HL-60 (cell line): ENCODE measurements at regions not wholly inside any gene's neighbourhood (a gene's known extent, or its start where the extent isn't known, plus 50 kb on each side); places are given as distances from the start of the nearest gene placed in this dataset.

Experiments used
- DNase-seq, 2 experiments: peaks; one replicate each; pipeline ENCODE4 v3.0.0-alpha.2; 2010 to 2020; ENCODE audit warnings: low read depth in 1 of 2, low spot score in 1 of 2
- H3K27ac ChIP-seq: fragments of 250-450 bp; sonication (Bioruptor Pico); replicated peaks from 2 replicates; pipeline ENCODE4 v1.5.1; 2020; ENCODE audit warnings: mild to moderate bottlenecking, moderate library complexity
- H3K27me3 ChIP-seq: fragments of 250-450 bp; sonication (Bioruptor Pico); 2 replicates; pipeline ENCODE4 v1.5.1; 2021; ENCODE audit warnings: mild to moderate bottlenecking, moderate library complexity; ENCODE audit not compliant: insufficient read depth, poor library complexity, severe bottlenecking
- H3K4me3 ChIP-seq: replicated peaks from 2 replicates; pipeline ENCODE4 v1.5.1; 2011; ENCODE audit warnings: mild to moderate bottlenecking, control low read depth, low read length; ENCODE audit not compliant: insufficient read depth
- GABPA ChIP-seq: IDR thresholded peaks from 2 replicates; pipeline ENCODE4 v1.6.1; 2012; ENCODE audit warnings: low read depth
- POLR2AphosphoS5 ChIP-seq: IDR thresholded peaks from 2 replicates; pipeline ENCODE4 v1.6.1; 2012; ENCODE audit warnings: low read depth
- SPI1 ChIP-seq: IDR thresholded peaks from 2 replicates; pipeline ENCODE4 v1.6.1; 2012; ENCODE audit warnings: low read depth, mild to moderate bottlenecking, borderline replicate concordance
- TF ChIP-seq, protein P1 (sequence below): IDR thresholded peaks from one replicate; pipeline ENCODE4 v1.5.1; 2011; ENCODE audit warnings: low read length, control low read depth, inconsistent platforms; ENCODE audit not compliant: insufficient read depth
- TF ChIP-seq, protein P2 (sequence below): IDR thresholded peaks from 2 replicates; pipeline ENCODE4 v1.6.1; 2012; ENCODE audit warnings: low read depth; ENCODE audit not compliant: insufficient replicate concordance

DNA sequence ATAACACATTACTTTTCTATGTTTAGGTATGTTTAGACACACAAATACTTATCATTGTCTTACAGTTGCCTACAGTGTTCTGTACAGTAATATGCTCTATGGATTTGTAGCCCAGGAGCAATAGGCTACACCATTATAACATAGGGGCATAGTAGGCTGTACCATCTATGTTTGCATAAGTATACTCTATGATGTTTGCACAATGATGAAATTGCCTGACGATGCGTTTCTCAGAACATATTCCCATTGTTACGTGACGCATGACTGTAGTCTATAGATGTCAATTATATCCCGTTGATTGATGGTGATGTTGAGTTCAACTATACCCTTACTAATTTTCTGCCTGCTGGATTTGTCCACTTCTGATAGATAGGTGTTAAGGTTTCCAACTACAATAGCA lies 139.4 kb upstream of the PFN2 start:
- Histone ChIP-seq H3K4me3 (no peak overlapping the region), H3K27ac (no peak overlapping the region), H3K27me3 (no peaks in the 10 kb centered on the region)
- TF ChIP-seq GABPA: no peak
- TF ChIP-seq SPI1: no peak
- TF ChIP-seq, protein P1, sequence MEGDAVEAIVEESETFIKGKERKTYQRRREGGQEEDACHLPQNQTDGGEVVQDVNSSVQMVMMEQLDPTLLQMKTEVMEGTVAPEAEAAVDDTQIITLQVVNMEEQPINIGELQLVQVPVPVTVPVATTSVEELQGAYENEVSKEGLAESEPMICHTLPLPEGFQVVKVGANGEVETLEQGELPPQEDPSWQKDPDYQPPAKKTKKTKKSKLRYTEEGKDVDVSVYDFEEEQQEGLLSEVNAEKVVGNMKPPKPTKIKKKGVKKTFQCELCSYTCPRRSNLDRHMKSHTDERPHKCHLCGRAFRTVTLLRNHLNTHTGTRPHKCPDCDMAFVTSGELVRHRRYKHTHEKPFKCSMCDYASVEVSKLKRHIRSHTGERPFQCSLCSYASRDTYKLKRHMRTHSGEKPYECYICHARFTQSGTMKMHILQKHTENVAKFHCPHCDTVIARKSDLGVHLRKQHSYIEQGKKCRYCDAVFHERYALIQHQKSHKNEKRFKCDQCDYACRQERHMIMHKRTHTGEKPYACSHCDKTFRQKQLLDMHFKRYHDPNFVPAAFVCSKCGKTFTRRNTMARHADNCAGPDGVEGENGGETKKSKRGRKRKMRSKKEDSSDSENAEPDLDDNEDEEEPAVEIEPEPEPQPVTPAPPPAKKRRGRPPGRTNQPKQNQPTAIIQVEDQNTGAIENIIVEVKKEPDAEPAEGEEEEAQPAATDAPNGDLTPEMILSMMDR: no peak
- TF ChIP-seq, protein P2, sequence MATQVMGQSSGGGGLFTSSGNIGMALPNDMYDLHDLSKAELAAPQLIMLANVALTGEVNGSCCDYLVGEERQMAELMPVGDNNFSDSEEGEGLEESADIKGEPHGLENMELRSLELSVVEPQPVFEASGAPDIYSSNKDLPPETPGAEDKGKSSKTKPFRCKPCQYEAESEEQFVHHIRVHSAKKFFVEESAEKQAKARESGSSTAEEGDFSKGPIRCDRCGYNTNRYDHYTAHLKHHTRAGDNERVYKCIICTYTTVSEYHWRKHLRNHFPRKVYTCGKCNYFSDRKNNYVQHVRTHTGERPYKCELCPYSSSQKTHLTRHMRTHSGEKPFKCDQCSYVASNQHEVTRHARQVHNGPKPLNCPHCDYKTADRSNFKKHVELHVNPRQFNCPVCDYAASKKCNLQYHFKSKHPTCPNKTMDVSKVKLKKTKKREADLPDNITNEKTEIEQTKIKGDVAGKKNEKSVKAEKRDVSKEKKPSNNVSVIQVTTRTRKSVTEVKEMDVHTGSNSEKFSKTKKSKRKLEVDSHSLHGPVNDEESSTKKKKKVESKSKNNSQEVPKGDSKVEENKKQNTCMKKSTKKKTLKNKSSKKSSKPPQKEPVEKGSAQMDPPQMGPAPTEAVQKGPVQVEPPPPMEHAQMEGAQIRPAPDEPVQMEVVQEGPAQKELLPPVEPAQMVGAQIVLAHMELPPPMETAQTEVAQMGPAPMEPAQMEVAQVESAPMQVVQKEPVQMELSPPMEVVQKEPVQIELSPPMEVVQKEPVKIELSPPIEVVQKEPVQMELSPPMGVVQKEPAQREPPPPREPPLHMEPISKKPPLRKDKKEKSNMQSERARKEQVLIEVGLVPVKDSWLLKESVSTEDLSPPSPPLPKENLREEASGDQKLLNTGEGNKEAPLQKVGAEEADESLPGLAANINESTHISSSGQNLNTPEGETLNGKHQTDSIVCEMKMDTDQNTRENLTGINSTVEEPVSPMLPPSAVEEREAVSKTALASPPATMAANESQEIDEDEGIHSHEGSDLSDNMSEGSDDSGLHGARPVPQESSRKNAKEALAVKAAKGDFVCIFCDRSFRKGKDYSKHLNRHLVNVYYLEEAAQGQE: no peak
- TF ChIP-seq POLR2AphosphoS5: no peak
- DNase-seq: no peak

DNA sequence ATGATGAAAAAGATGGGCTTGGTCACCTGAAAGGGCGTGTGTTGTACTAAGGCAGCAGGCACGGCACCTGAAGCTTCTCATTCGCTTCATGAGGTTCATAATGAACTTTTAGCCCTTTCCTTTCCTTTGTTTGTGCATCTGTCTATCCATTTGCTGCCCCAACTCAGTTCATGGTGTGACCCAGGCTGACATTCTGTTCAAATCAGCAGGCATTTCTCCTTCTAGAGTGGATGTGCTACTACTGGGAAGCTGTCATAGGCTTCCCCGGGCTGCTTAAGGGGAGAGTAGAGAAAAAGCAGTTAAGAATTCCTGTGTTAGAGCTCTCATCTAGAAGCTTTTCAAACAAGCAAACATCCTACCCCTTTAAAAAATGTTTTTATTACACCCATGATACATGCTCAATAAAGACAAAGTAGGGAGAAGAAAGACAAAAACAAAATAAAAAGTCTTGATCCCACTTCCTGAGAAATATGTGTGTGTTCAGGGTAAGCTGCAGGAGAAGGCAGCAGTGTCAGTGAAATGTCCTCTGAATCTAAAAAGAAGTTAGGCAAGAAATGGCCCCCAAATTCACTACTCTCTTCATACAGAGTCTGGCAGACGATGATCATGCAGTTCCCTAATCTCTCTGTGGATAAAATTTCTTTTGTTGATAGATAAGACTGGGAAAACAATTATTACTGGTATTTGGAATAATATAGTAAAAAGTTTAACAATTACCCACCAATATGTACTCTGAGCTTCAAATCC lies 136.9 kb upstream of the PFN2 start:
- no peak overlapping the region for H3K27ac ChIP-seq
- no peak overlapping the region for H3K4me3 ChIP-seq
- H3K27me3 ChIP-seq: no peaks in the 10 kb centered on the region
- TF ChIP-seq, protein P1: no peak
- TF ChIP-seq, protein P2: no peak
- no peak for TF ChIP-seq SPI1
- no peak for TF ChIP-seq POLR2AphosphoS5
- no peak for TF ChIP-seq GABPA
- no peak for DNase-seq

DNA sequence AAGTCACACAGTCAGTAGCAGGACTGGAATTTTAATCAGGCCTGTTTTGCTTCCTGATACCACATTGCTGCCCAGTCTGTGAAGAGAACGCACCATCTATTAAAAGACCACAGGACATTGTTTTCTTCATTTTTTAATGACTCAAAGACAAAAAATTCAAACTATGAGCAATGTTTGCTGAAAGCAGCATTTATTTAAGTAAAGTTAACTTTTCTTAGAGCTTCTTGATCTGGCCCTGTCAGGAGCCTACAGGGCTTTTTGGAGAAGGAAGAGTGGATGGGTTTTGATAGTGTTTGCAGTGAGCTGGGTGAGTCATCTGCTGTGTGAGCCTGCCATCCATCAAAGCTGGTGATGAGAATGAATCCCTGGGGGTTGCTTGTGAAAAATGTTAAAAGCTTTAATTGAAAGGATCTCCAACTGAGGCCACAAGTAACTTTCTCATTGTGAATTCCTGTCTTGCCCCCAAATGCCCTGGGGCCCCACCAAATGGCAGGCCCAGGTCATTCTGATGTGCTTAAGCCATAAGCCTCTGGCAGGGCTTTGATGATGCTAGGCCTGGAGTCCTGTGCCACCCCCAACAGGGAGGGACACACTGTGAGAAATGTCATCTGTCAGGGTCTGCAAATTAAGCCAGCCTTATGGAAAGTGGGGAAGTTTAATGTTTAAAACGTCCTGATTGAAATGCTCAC lies 136.2 kb upstream of the PFN2 start:
- TF ChIP-seq, protein P2: no peak
- TF ChIP-seq POLR2AphosphoS5 (no peak), GABPA (no peak), SPI1 (no peak)
- TF ChIP-seq, protein P1: no peak
- no peaks in the 10 kb centered on the region for H3K27me3 ChIP-seq
- H3K27ac ChIP-seq: no peak overlapping the region
- H3K4me3 ChIP-seq: no peak overlapping the region
- no peak for DNase-seq
